ENCODE measurements at regions not wholly inside any gene's neighbourhood (a gene's known extent, or its start where the extent isn't known, plus 50 kb on each side); places are given as distances from the start of the nearest gene placed in this dataset.
"Not testable (repeated sequence)": the region's sequence is repeated elsewhere in the genome, so short reads cannot be mapped to it uniquely, and the experiment has no call there.

GRCh38 chr1:30524840-30525617, 198.4 kb downstream of the MATN1 start:
- TF ChIP-seq CTCF (conservative IDR thresholded peaks at IDR 0.05; ENCODE audit: low read depth, low read length): no peak
- no peak overlapping the region for H3K4me3 ChIP-seq (ENCODE audit: low read depth, low read length)
- no peak for DNase-seq (ENCODE audit: low read depth)

- not testable (repeated sequence) for DNase-seq (ENCODE audit: low read depth)
Measured at GRCh38 chr1:30524025-30524555, 199.3 kb downstream of the MATN1 start.

GRCh38 chr1:30523055-30524020, 200.0 kb downstream of the MATN1 start:
- no peak for TF ChIP-seq CTCF (conservative IDR thresholded peaks at IDR 0.05; ENCODE audit: low read depth, low read length)
- peak; percentile 81 for DNase-seq (ENCODE audit: low read depth)
- no peak overlapping the region for H3K4me3 ChIP-seq (ENCODE audit: low read depth, low read length)

More at GRCh38 chr1:30524025-30524555, 199.3 kb downstream of the MATN1 start:
- H3K4me3 ChIP-seq (ENCODE audit: low read depth, low read length): not testable (repeated sequence)

GRCh38 chr1:30522031-30523004, 201.1 kb downstream of the MATN1 start:
- TF ChIP-seq CTCF (conservative IDR thresholded peaks at IDR 0.05; ENCODE audit: low read depth, low read length): no peak
- DNase-seq (ENCODE audit: low read depth): no peak
- no peak overlapping the region for H3K4me3 ChIP-seq (ENCODE audit: low read depth, low read length)

- H3K4me3 ChIP-seq (ENCODE audit: low read depth, low read length): no peak overlapping the region
- DNase-seq (ENCODE audit: low read depth): no peak
- TF ChIP-seq CTCF (conservative IDR thresholded peaks at IDR 0.05; ENCODE audit: low read depth, low read length): no peak
Measured at GRCh38 chr1:30521261-30521865, 202.0 kb downstream of the MATN1 start.

GRCh38 chr1:30520476-30520875, 202.9 kb downstream of the MATN1 start:
- H3K4me3 ChIP-seq (ENCODE audit: low read depth, low read length): no peak overlapping the region
- no peak for TF ChIP-seq CTCF (conservative IDR thresholded peaks at IDR 0.05; ENCODE audit: low read depth, low read length)
- DNase-seq (ENCODE audit: low read depth): no peak

Data from epithelial cell of proximal tubule (primary cell).